Esophagus muscularis mucosa (tissue), 4 donors: ENCODE measurements at regions not wholly inside any gene's neighbourhood (a gene's known extent, or its start where the extent isn't known, plus 50 kb on each side); places are given as distances from the start of the nearest gene placed in this dataset.

Experiments used
- DNase-seq: peaks from one replicate; pipeline ENCODE4 v3.0.0-alpha.2; 2017; ENCODE audit errors: extremely low spot score
- H3K27ac ChIP-seq, 4 donors: fragments of 200-600 bp; sonication (generic); replicated peaks in 1 of 4; 1 replicate in 3 of 4; 2 replicates in 1 of 4; pipeline ENCODE4 v1.5.1; 2016 to 2019; ENCODE audit warnings: mild to moderate bottlenecking in 1 of 4
- H3K27me3 ChIP-seq, 4 donors: fragments of 200-600 bp; sonication (generic); one replicate each; pipeline versions ENCODE4 v1.5.1 to v1.6.0; 2016 to 2019
- H3K36me3 ChIP-seq, 4 donors: fragments of 200-600 bp; sonication (generic); one replicate each; pipeline ENCODE4 v1.5.1; 2016 to 2019
- H3K4me1 ChIP-seq, 4 donors: fragments of 200-600 bp; sonication (generic); one replicate each; pipeline ENCODE4 v1.5.1; 2016 to 2019
- H3K4me3 ChIP-seq, 4 donors: fragments of 200-600 bp; sonication (generic); 1 replicate in 2 of 4; 2 replicates in 2 of 4; pipeline ENCODE4 v1.5.1; 2016 to 2019; ENCODE audit warnings: mild to moderate bottlenecking in 4 of 4, moderate library complexity in 1 of 4
- H3K9me3 ChIP-seq, 4 donors: fragments of 200-600 bp; sonication (generic); 1 replicate in 3 of 4; 2 replicates in 1 of 4; pipeline ENCODE4 v1.5.1; 2016 to 2019
- CTCF ChIP-seq, 3 experiments: fragments of 200-600 bp in 2 of 3; fragments of 450-650 bp in 1 of 3; sonication (generic) in 2 of 3; IDR thresholded peaks; one replicate each; pipeline ENCODE4 v1.5.1; 2017 to 2019; ENCODE audit warnings: antibody characterized with exemption in 3 of 3, mild to moderate bottlenecking in 2 of 3, moderate library complexity in 1 of 3
- EP300 ChIP-seq: sonication (generic); formaldehyde crosslinking; IDR thresholded peaks from one replicate; pipeline ENCODE4 v1.6.1; 2017; ENCODE audit warnings: antibody characterized with exemption
- POLR2A ChIP-seq: fragments of 450-650 bp; IDR thresholded peaks from one replicate; pipeline ENCODE4 v1.6.1; 2017; ENCODE audit warnings: antibody characterized with exemption, moderate library complexity, mild to moderate bottlenecking, low read depth
- POLR2AphosphoS5 ChIP-seq, 2 donors: sonication (generic); formaldehyde crosslinking; IDR thresholded peaks; one replicate each; pipeline ENCODE4 v1.6.1; 2017; ENCODE audit warnings: antibody characterized with exemption in 2 of 2
- WGBS: methylation state at CpG from one replicate; pipeline ENCODE4 v1.1.5; 2018; 5-methylcytosine and 5-hydroxymethylcytosine counted together
- intact Hi-C: fragments of 100-400 bp; cut with DNase I; formaldehyde crosslinking; loops from one replicate; pipeline ENCODE4 v1.15.1; 2023

- Histone ChIP-seq H3K4me3 (no peak overlapping the region), H3K36me3 (no peaks in the 10 kb centered on the region), H3K9me3 (no peaks in the 10 kb centered on the region), H3K27me3 (no peaks in the 10 kb centered on the region), H3K4me1 (peaks cover 10 to 45% (median 25%) of the 10 kb centered on the region in 4 donors), H3K27ac (no peak overlapping the region)
- no peak for TF ChIP-seq POLR2A
- TF ChIP-seq CTCF (IDR thresholded peaks at IDR 0.05), result no peak
- TF ChIP-seq POLR2AphosphoS5 (IDR thresholded peaks at IDR 0.05), result no peak
- no peak for TF ChIP-seq EP300
- WGBS, result 83% methylated on average over 5 of the region's 5 CpGs
- intact Hi-C loops, result no loop called here
- no peak for DNase-seq
Observed at GRCh38 chr5:23024470-23024869, 171.3 kb upstream of the CDH12 start.

GRCh38 chr5:23014825-23015224 lies 161.7 kb upstream of the CDH12 start:
- intact Hi-C loops, result no loop called here
- WGBS, result 77% methylated on average over 4 of the region's 4 CpGs

GRCh38 chr5:23014266-23014665 lies 161.1 kb upstream of the CDH12 start:
- no peak overlapping the region for H3K27ac ChIP-seq
- intact Hi-C loops, result no loop called here
- WGBS, result 39% methylated on average over 1 of the region's 1 CpG
- no peak for DNase-seq
- H3K4me3 ChIP-seq, result peak overlapping the region in 3 of 4 donors; percentile 16 to 40 (median 38)
- H3K9me3 ChIP-seq, result no peaks in the 10 kb centered on the region
- TF ChIP-seq POLR2A (no peak), POLR2AphosphoS5 (IDR thresholded peaks at IDR 0.05) (no peak), CTCF (IDR thresholded peaks at IDR 0.05) (no peak)
- H3K27me3 ChIP-seq, result no peaks in the 10 kb centered on the region
- peaks cover 0 to 10% (median 7%) of the 10 kb centered on the region in 4 donors for H3K4me1 ChIP-seq
- no peaks in the 10 kb centered on the region for H3K36me3 ChIP-seq

More at GRCh38 chr5:23014825-23015224, 161.7 kb upstream of the CDH12 start:
- no peak for DNase-seq
- H3K27me3 ChIP-seq, result no peaks in the 10 kb centered on the region
- H3K4me1 ChIP-seq, result peaks cover 0 to 10% (median 7%) of the 10 kb centered on the region in 4 donors
- TF ChIP-seq POLR2A (no peak), CTCF (IDR thresholded peaks at IDR 0.05) (no peak), POLR2AphosphoS5 (IDR thresholded peaks at IDR 0.05) (no peak), EP300 (no peak)
- H3K36me3 ChIP-seq, result no peaks in the 10 kb centered on the region
- no peak overlapping the region for H3K27ac ChIP-seq
- H3K4me3 ChIP-seq, result no peak overlapping the region
- H3K9me3 ChIP-seq, result no peaks in the 10 kb centered on the region

GRCh38 chr5:23013395-23013998 lies 160.4 kb upstream of the CDH12 start:
- WGBS, result 43% methylated on average over 4 of the region's 4 CpGs

More at GRCh38 chr5:23013395-23013998, 160.4 kb upstream of the CDH12 start:
- TF ChIP-seq EP300, result no peak
- no peak for TF ChIP-seq CTCF (IDR thresholded peaks at IDR 0.05)
- TF ChIP-seq POLR2AphosphoS5 (IDR thresholded peaks at IDR 0.05), result no peak
- TF ChIP-seq POLR2A, result no peak
- Histone ChIP-seq H3K27ac (peak overlapping the region in 1 of 4 donors; percentile 14), H3K9me3 (no peaks in the 10 kb centered on the region), H3K4me3 (peak overlapping the region; percentile 10 to 40 (median 27)), H3K4me1 (peaks cover 0 to 10% (median 7%) of the 10 kb centered on the region in 4 donors), H3K27me3 (no peaks in the 10 kb centered on the region), H3K36me3 (no peaks in the 10 kb centered on the region)
- intact Hi-C loops, result no loop called here
- no peak for DNase-seq
